Mesenchymal stem cell (in vitro differentiated cells and primary cell): ENCODE measurements at regions not wholly inside any gene's neighbourhood (a gene's known extent, or its start where the extent isn't known, plus 50 kb on each side); places are given as distances from the start of the nearest gene placed in this dataset.

ENCODE experiments used
- DNase-seq: peaks from one replicate; pipeline ENCODE4 v3.0.0-alpha.2; 2013
- H2AFZ ChIP-seq: one replicate; pipeline ENCODE4 v1.6.1; 2013; ENCODE audit warnings: low read depth, mild to moderate bottlenecking, control low read depth, inconsistent platforms, low read length, moderate library complexity
- H2AK5ac ChIP-seq: 2 replicates; pipeline ENCODE4 v1.6.1; 2013; ENCODE audit warnings: low read length, moderate library complexity, mild to moderate bottlenecking, inconsistent platforms; ENCODE audit not compliant: severe bottlenecking
- H2BK120ac ChIP-seq: one replicate; pipeline ENCODE4 v1.6.1; 2013; ENCODE audit warnings: low read depth, mild to moderate bottlenecking, inconsistent platforms, low read length, moderate library complexity
- H2BK12ac ChIP-seq, 2 experiments: one replicate each; pipeline ENCODE4 v1.6.1; 2013; ENCODE audit warnings: inconsistent platforms in 2 of 2, low read length in 2 of 2, mild to moderate bottlenecking in 2 of 2, moderate library complexity in 2 of 2, control low read depth in 1 of 2
- H2BK15ac ChIP-seq: one replicate; pipeline ENCODE4 v1.6.1; 2013; ENCODE audit warnings: mild to moderate bottlenecking, low read depth, inconsistent platforms; ENCODE audit not compliant: poor library complexity, severe bottlenecking
- H2BK5ac ChIP-seq: 2 replicates; pipeline ENCODE4 v1.6.1; 2013; ENCODE audit warnings: low read depth, mild to moderate bottlenecking, low read length, control low read depth, inconsistent platforms; ENCODE audit not compliant: poor library complexity, severe bottlenecking
- H3K14ac ChIP-seq, 2 experiments: one replicate each; pipeline ENCODE4 v1.6.1; 2013; ENCODE audit warnings: inconsistent platforms in 2 of 2, low read length in 2 of 2, control low read depth in 1 of 2, mild to moderate bottlenecking in 1 of 2, moderate library complexity in 1 of 2
- H3K18ac ChIP-seq, 2 experiments: one replicate each; pipeline ENCODE4 v1.6.1; 2013; ENCODE audit warnings: inconsistent platforms in 2 of 2, low read length in 2 of 2, control low read depth in 1 of 2, low read depth in 1 of 2, mild to moderate bottlenecking in 1 of 2
- H3K23ac ChIP-seq, 2 experiments: one replicate each; pipeline ENCODE4 v1.6.1; 2013; ENCODE audit warnings: inconsistent platforms in 2 of 2, low read length in 2 of 2, mild to moderate bottlenecking in 2 of 2, moderate library complexity in 2 of 2, control low read depth in 1 of 2
- H3K27ac ChIP-seq: 2 replicates; pipeline ENCODE4 v1.5.1; 2013; ENCODE audit warnings: mild to moderate bottlenecking, moderate library complexity, low read length, control low read depth, inconsistent platforms; ENCODE audit not compliant: poor library complexity, severe bottlenecking
- H3K27me3 ChIP-seq, 2 experiments: 2 replicates each; pipeline versions ENCODE4 v1.6.1 to v1.7.0; 2013; ENCODE audit warnings: low read length in 2 of 2, mild to moderate bottlenecking in 2 of 2, moderate library complexity in 2 of 2, control low read depth in 1 of 2, inconsistent platforms in 1 of 2; ENCODE audit not compliant: control insufficient read depth in 1 of 2, insufficient read depth in 1 of 2
- H3K36me3 ChIP-seq, 2 experiments: 2 replicates each; pipeline versions ENCODE4 v1.6.1 to v1.7.0; 2013; ENCODE audit warnings: low read length in 2 of 2, control low read depth in 1 of 2, inconsistent platforms in 1 of 2, low read depth in 1 of 2, mild to moderate bottlenecking in 1 of 2; ENCODE audit not compliant: insufficient read depth in 2 of 2, control insufficient read depth in 1 of 2
- H3K4ac ChIP-seq, 2 experiments: one replicate each; pipeline ENCODE4 v1.6.1; 2013; ENCODE audit warnings: inconsistent platforms in 2 of 2, low read length in 2 of 2, mild to moderate bottlenecking in 2 of 2, moderate library complexity in 2 of 2, control low read depth in 1 of 2, low read depth in 1 of 2
- H3K4me1 ChIP-seq: 2 replicates; pipeline ENCODE4 v1.6.1; 2013; ENCODE audit warnings: low read depth, low read length, control low read depth; ENCODE audit not compliant: control insufficient read depth, insufficient read depth
- H3K4me2 ChIP-seq: 2 replicates; pipeline ENCODE4 v1.6.1; 2013; ENCODE audit warnings: low read length, mild to moderate bottlenecking, inconsistent platforms; ENCODE audit not compliant: poor library complexity, severe bottlenecking
- H3K4me3 ChIP-seq, 2 experiments: 2 replicates each; pipeline versions ENCODE4 v1.5.1 to v1.7.0; 2013; ENCODE audit warnings: low read length in 2 of 2, mild to moderate bottlenecking in 2 of 2, control low read depth in 1 of 2, low read depth in 1 of 2; ENCODE audit not compliant: insufficient read depth in 1 of 2
- H3K79me1 ChIP-seq: replicated peaks from 2 replicates; pipeline ENCODE4 v1.6.1; 2013; ENCODE audit warnings: mild to moderate bottlenecking, control low read depth, low read length, inconsistent platforms; ENCODE audit not compliant: poor library complexity, severe bottlenecking
- H3K9ac ChIP-seq: 2 replicates; pipeline ENCODE4 v1.7.0; 2013; ENCODE audit warnings: mild to moderate bottlenecking, low read length, moderate library complexity
- H3K9me3 ChIP-seq: 2 replicates; pipeline ENCODE4 v1.7.0; 2013; ENCODE audit warnings: mild to moderate bottlenecking, low read length; ENCODE audit not compliant: control insufficient read depth
- H4K8ac ChIP-seq: one replicate; pipeline ENCODE4 v1.6.1; 2013; ENCODE audit warnings: inconsistent platforms, mild to moderate bottlenecking, low read length, moderate library complexity
- H4K91ac ChIP-seq: one replicate; pipeline ENCODE4 v1.6.1; 2013; ENCODE audit warnings: mild to moderate bottlenecking, low read length, inconsistent platforms
- WGBS: methylation state at CpG from one replicate; pipeline ENCODE4 v1.1.7; 2013; ENCODE audit warnings: mixed read lengths; 5-methylcytosine and 5-hydroxymethylcytosine counted together

GRCh38 chr1:213874789-213875188, 113.0 kb upstream of the PROX1 start:
- Histone ChIP-seq H2BK15ac (no peak overlapping the region), H2AK5ac (no peak overlapping the region), H3K9me3 (no peaks in the 10 kb centered on the region), H3K27me3 (no peaks in the 10 kb centered on the region), H3K18ac (no peak overlapping the region), H2BK12ac (no peak overlapping the region), H3K9ac (no peak overlapping the region), H3K4me1 (no peaks in the 10 kb centered on the region), H2AFZ (no peak overlapping the region), H3K4me2 (no peak overlapping the region), H3K36me3 (no peaks in the 10 kb centered on the region), H3K79me1 (no peaks in the 10 kb centered on the region), H3K14ac (no peak overlapping the region), H3K23ac (no peak overlapping the region), H4K8ac (no peak overlapping the region), H2BK120ac (no peak overlapping the region), H2BK5ac (no peak overlapping the region), H3K4ac (no peak overlapping the region), H3K4me3 (no peak overlapping the region), H4K91ac (no peak overlapping the region), H3K27ac (no peak overlapping the region)
- DNase-seq, result no peak
- WGBS, result 89% methylated on average over 7 of the region's 7 CpGs

DNA sequence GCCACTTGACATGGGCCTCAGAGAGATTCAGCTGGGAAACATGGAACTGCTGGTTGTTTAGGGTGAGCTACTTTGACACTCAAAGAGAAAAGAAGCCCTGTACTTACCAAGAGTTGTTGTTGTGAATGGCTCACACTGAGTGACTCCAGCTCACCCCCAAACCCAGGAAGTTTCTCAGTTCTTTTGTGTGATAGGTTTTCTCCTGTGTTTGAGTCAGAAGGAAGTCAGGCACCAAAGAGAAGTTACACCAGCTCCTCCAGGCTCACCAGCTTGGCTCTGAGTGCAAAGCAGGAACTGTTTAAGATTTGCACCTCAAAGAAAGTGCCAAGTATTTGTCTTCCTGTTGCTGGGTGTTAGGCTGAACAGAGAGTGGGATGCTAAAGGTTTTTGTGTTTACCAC, 111.2 kb upstream of the PROX1 start:
- H2BK5ac ChIP-seq, result no peak overlapping the region
- no peaks in the 10 kb centered on the region for H3K36me3 ChIP-seq
- H3K4me3 ChIP-seq, result no peak overlapping the region
- H4K91ac ChIP-seq, result no peak overlapping the region
- H3K4me2 ChIP-seq, result no peak overlapping the region
- no peaks in the 10 kb centered on the region for H3K4me1 ChIP-seq
- no peak overlapping the region for H3K14ac ChIP-seq
- H3K18ac ChIP-seq, result no peak overlapping the region
- no peaks in the 10 kb centered on the region for H3K79me1 ChIP-seq
- no peak overlapping the region for H2AFZ ChIP-seq
- H2AK5ac ChIP-seq, result no peak overlapping the region
- no peak overlapping the region for H2BK12ac ChIP-seq
- H3K9ac ChIP-seq, result no peak overlapping the region
- no peak overlapping the region for H4K8ac ChIP-seq
- H2BK120ac ChIP-seq, result no peak overlapping the region
- no peak for DNase-seq
- no peaks in the 10 kb centered on the region for H3K9me3 ChIP-seq
- H3K4ac ChIP-seq, result no peak overlapping the region
- H2BK15ac ChIP-seq, result no peak overlapping the region
- no peak overlapping the region for H3K27ac ChIP-seq
- no peaks in the 10 kb centered on the region for H3K27me3 ChIP-seq
- no peak overlapping the region for H3K23ac ChIP-seq

- no peaks in the 10 kb centered on the region for H3K4me1 ChIP-seq
- H2BK120ac ChIP-seq, result no peak overlapping the region
- WGBS, result 75% methylated on average over 2 of the region's 2 CpGs
- no peak overlapping the region for H2AFZ ChIP-seq
- no peak overlapping the region for H3K18ac ChIP-seq
- no peaks in the 10 kb centered on the region for H3K27me3 ChIP-seq
- no peak overlapping the region for H2AK5ac ChIP-seq
- no peak overlapping the region for H2BK12ac ChIP-seq
- no peak overlapping the region for H4K91ac ChIP-seq
- no peak overlapping the region for H3K27ac ChIP-seq
- no peak overlapping the region for H4K8ac ChIP-seq
- no peak overlapping the region for H3K4ac ChIP-seq
- H3K79me1 ChIP-seq, result no peaks in the 10 kb centered on the region
- no peak overlapping the region for H2BK15ac ChIP-seq
- no peak overlapping the region for H3K23ac ChIP-seq
- no peak overlapping the region for H3K4me2 ChIP-seq
- DNase-seq, result no peak
- no peak overlapping the region for H3K9ac ChIP-seq
- no peak overlapping the region for H3K4me3 ChIP-seq
- no peaks in the 10 kb centered on the region for H3K9me3 ChIP-seq
- H3K36me3 ChIP-seq, result no peaks in the 10 kb centered on the region
- no peak overlapping the region for H2BK5ac ChIP-seq
- no peak overlapping the region for H3K14ac ChIP-seq
Observed at GRCh38 chr1:213883618-213884017, 104.2 kb upstream of the PROX1 start.

DNA sequence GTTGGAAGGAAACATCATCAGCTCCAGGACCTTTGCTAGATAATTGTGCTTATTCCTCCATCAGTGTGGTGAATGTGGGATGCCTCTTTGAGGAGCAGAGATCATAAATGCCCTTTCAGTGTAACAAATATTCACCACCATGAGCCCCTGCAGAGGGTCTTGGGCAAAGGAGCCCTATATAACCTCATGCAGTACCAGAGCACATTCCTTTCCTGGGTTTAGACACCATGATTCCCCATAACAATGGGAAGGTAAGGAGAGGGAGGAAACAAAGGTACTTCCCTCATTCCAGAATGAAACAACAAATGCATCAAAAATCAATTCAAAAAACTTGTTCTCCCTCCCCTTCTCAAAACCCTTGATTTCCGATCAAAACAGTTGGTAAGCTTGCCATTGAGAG, 103.4 kb upstream of the PROX1 start:
- H3K36me3 ChIP-seq, result no peaks in the 10 kb centered on the region
- H3K9me3 ChIP-seq, result no peaks in the 10 kb centered on the region
- no peak overlapping the region for H3K4ac ChIP-seq
- no peak for DNase-seq
- no peak overlapping the region for H2AFZ ChIP-seq
- no peak overlapping the region for H3K9ac ChIP-seq
- H2BK15ac ChIP-seq, result no peak overlapping the region
- H3K4me2 ChIP-seq, result no peak overlapping the region
- H2BK5ac ChIP-seq, result no peak overlapping the region
- no peak overlapping the region for H3K23ac ChIP-seq
- 0% methylated on average over 1 of the region's 1 CpG for WGBS
- H2BK12ac ChIP-seq, result no peak overlapping the region
- H4K91ac ChIP-seq, result no peak overlapping the region
- H3K27ac ChIP-seq, result no peak overlapping the region
- no peaks in the 10 kb centered on the region for H3K79me1 ChIP-seq
- H2BK120ac ChIP-seq, result no peak overlapping the region
- no peak overlapping the region for H3K4me3 ChIP-seq
- no peak overlapping the region for H3K14ac ChIP-seq
- no peak overlapping the region for H2AK5ac ChIP-seq
- H3K4me1 ChIP-seq, result no peaks in the 10 kb centered on the region
- H3K18ac ChIP-seq, result no peak overlapping the region
- no peaks in the 10 kb centered on the region for H3K27me3 ChIP-seq
- no peak overlapping the region for H4K8ac ChIP-seq
